ENCODE measurements at regions not wholly inside any gene's neighbourhood (a gene's known extent, or its start where the extent isn't known, plus 50 kb on each side); places are given as distances from the start of the nearest gene placed in this dataset.

- no peak for DNase-seq
Measured at GRCh38 chr6:156560476-156560875, 216.7 kb upstream of the ARID1B start.

- DNase-seq = no peak
Measured at GRCh38 chr6:156559162-156559690, 218.0 kb upstream of the ARID1B start.

DNA sequence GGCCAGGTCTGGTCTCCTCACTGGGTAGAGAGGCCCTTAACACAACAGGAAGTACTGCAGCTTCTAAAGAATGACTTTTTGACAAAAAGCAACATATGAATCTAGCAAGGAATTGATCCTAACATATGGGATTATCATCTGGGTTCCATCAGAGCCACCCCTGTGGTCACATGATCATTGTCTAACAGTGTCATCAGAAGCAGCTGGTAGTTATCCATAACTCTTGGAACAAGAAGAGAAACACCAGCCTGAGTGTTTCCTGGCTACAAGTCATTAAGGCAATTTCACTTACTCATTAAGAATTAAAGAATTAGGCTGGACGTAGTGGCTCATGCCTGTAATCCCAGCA, 219.3 kb upstream of the ARID1B start:
- DNase-seq = no peak

DNA sequence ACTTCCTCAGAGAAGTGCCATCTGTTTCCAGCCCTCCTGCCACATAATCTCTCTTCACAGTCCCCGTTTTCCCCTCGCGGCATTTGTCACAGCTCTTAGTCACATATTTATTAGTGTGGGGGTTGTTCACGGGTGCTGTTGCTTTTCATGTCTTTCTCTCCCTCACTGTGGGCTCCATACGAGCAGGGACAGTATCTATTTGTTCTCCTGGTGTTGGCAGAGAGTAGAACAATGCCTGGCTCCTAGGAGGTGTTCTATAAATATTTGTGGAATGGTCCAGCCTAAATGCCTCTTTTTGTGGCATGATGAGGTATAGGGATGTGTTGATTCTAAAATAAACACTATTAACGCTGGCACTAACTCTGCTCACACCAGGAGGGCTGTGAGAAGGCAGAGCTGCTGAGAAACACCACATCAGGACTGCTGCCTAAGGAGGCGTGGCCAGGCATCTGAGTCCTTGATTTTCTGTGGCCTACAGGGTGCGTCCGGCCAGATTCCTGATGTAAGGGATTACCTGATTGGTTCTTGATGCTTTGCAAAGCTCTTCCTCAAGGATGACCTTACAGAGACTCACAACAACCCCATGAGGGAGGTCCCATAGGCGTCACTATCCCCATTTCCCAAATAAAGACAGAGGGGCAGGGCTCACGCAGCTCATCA, 219.8 kb upstream of the ARID1B start:
- DNase-seq = peak; percentile 43 to 55

DNA sequence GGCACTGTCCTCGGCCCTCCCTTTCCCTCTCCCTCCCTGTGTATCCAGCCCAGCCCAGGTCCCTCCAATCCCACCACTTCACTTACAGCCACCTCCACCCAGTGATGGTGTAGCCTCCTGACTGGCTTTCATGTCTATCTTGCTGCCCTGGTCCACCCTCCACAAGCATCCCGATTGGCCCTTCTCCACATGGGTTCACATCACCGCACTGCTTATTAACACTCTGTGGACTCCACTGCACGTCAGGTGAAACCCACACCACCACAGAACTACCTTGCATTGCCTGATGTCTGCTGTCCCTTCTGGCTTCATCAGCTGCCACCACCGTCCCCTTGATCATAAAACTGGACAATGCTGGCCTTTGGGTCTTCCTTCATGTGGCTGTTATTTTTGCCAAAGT, 220.4 kb upstream of the ARID1B start:
- DNase-seq = no peak

DNA sequence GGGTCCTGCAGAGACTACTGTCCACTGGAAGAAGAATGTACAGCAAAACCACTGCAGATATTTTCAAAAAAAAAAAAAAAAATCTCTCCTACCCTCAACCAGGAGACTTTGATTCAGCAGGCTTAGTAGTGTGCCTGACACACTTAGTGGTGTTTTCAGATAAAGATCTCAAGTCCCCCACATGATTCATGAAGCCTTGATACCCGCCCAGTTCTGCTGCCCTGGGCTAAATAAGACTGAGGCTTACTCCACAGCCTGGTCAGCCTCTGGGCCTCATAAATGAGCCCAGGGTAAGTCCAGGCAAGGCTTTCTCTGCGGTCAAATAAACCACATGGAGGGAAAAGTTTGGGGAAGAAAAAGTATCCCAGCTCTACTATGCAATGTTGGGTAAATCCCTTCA, 222.1 kb upstream of the ARID1B start:
- no peak for DNase-seq

- DNase-seq = no peak
Measured at GRCh38 chr6:156554160-156554559, 223.0 kb upstream of the ARID1B start.

- no peak for DNase-seq
Measured at GRCh38 chr6:156552849-156553248, 224.3 kb upstream of the ARID1B start.

- no peak for DNase-seq
Measured at GRCh38 chr6:156550949-156551348, 226.2 kb upstream of the ARID1B start.

- no peak for DNase-seq
Measured at GRCh38 chr6:156545931-156546330, 231.2 kb upstream of the ARID1B start.

- no peak for DNase-seq
Measured at GRCh38 chr6:156545021-156545420, 232.2 kb upstream of the ARID1B start.

DNA sequence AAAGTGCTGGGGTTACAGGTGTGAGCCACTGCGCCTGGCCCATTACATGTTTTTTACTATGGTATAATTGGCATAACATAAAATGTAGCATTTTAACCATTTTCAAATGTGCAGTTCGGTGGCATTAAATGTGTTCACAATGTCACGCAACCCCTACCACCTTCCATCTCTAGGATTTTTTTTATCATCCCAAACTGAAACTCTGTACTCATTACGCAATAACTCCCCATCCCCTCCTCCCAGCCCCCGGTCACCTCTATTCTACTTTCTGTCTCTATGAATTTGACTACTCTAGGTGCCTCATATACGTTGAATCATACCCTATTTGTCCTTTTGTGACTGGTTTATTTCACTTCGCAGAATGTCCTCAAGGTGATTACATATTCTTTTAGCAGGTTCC, 233.1 kb upstream of the ARID1B start:
- no peak for DNase-seq

DNA sequence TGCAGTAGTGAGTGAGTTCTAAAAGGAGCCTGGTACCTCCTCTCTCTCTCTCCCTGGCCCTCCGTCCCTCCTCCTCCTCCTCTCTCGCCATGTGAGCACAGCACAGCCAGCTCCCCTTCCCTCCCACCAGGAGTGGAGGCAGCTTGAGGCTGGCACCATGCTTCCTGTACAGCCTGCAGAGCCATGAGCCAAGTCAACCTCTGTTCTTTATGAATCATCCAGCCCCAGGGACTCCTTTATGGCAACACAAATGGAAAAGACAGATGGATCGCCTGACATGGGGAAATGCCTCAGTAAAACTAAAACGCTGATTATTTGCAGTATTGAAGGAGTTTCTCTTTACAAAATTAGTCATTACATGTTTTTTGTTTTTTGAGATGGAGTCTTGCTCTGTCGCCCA, 233.7 kb upstream of the ARID1B start:
- DNase-seq = no peak

GRCh38 chr6:156538875-156539660, 238.1 kb upstream of the ARID1B start:
- no peak for DNase-seq

DNA sequence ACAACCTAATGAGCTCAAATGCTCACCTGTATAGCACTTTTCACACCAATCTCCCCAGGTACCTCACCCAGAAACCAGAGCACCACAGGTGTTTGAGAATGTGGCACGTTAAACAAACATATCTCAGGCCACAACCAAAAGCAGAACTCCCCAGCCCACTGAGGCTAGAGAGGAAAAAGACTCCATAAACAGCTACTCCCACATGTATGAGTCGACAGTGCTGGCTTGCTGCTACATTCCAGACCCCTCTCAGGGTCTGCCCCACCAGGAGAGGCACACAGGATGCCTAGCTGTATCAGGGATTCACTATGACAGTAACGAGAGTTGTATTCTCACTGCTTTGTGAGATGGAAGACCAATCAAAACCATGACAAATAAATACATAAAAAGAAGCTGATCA, 242.6 kb upstream of the ARID1B start:
- no peak for DNase-seq

DNA sequence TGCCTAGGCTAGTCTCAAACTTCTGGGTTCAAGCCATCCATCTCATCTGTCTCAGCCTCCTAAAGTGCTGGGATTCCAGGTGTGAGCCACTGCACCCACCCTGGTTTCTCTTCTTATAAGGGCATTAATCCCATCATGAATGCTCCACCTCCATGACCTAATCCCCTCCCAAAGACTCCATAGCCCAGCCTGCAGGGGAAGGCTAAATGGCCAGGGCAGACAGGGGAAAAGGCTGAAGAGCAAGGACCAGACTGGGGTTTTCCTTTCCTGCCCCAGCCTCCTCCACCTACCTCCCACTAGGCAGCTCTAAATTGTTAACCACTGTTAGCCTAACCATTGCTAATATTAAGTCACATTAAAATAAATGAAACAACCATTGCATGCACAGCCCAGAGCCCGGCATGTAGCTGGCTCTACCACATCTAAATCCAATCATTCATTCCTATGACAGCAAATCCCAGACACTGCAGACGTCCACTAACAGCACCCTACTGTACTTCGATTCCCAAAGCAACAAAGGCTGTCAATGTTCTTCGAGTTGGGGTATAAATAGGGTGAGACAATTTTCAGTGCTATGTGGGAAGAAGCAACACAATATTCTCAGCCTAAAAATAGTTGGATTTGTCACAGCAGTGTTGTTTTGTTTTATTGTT, 243.2 kb upstream of the ARID1B start:
- no peak for DNase-seq

GRCh38 chr6:156526081-156526480, 251.1 kb upstream of the ARID1B start:
- DNase-seq = no peak

- DNase-seq = no peak
Measured at GRCh38 chr6:156525541-156525940, 251.6 kb upstream of the ARID1B start.

DNA sequence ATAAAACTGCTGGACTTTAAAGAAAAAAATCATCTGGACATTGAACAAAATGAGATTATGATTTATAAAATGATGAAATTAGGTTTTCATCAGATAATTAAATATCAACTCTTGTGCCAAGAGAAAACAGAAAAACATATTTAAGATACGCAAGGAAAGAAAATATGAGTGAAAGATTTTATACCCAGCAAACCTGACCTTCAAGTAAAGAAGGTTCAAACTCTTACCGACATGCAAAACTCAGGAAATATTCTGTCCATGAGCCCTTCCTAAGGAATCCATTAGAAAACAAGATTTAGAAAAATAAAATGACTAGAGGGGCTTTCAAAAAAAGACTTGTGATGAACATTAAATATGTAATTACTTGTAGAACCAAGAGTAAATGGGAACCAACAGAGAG, 257.2 kb upstream of the ARID1B start:
- DNase-seq = no peak

DNA sequence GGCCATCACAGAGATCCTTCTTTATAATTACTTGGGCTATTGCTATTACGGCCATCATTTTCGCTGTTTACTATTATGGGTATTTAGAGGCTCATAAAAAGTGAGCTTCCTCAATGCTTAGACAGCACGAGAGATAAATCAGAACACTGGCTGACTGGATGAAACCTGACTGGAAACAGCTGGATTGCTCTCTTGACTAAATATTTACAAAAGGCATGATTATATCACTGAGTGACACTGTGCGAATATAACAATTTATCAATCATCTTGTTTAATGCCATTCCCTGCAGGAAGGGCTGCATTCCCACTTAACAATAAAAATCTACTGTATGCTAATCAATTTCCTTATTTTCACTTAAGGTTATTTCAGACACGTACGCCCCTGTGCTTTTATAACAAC, 260.1 kb upstream of the ARID1B start:
- no peak for DNase-seq

- DNase-seq = no peak
Measured at GRCh38 chr6:156515242-156515641, 261.9 kb upstream of the ARID1B start.

GRCh38 chr6:156513504-156513903, 263.7 kb upstream of the ARID1B start:
- no peak for DNase-seq

- no peak for DNase-seq
Measured at GRCh38 chr6:156511570-156511969, 265.6 kb upstream of the ARID1B start.

GRCh38 chr6:156511051-156511450, 266.1 kb upstream of the ARID1B start:
- no peak for DNase-seq

Measured in hippocampal formation (tissue), 2 donors.